HT-29 (cell line): ENCODE measurements at regions not wholly inside any gene's neighbourhood (a gene's known extent, or its start where the extent isn't known, plus 50 kb on each side); places are given as distances from the start of the nearest gene placed in this dataset.

Experiments
- DNase-seq: peaks from one replicate; pipeline ENCODE4 v3.0.0-alpha.2; 2015; ENCODE audit warnings: low spot score

DNA sequence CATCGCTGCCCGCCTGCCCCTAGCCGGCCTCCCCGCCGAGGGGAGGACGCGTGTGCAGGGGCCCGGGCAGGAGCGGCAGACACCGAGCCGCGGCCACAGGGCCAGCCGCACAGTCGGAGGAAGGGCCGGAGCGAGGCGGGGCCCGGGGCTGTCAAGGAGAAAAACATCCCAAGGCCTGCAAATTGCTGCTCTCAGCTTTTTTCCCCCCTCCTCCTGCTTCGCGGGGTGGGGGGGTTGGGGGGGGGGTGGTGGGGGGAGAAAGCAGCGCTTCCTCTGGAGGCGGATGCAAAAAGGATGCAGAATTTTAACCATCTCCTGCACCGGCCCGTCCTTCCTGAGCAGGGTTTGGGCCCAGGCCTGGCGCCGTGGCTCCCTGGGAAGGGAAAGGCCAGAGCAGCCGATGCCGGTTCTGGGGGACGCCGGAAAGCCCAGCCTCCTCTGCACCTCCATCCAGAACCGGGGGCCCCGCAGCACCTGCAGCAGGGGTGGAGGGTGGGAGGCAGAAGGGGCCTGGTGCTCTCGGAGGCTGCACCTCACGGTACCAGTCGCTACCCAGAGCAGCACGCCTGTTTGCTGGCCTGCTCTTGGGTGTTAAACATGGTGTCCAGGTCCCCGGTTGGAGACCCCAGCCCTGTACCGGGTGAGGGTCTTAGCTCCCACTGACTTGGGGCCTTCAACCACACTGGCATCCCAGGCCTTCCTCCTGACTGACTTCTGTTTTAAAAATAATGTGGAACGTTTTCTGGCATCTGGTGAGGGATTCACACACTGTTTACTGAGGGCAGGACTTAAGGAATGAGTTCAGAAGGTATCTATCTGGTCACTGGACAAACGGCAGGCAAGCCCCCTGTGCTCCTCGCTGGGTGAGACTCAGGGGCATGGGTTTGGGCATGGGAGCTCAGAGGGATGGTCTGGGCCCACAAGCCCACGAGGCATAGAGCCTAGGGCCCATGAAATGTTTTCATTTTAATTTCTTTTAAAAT is 77.4 kb upstream of the WNT7B start:
- DNase-seq, result peak; percentile 38

DNA sequence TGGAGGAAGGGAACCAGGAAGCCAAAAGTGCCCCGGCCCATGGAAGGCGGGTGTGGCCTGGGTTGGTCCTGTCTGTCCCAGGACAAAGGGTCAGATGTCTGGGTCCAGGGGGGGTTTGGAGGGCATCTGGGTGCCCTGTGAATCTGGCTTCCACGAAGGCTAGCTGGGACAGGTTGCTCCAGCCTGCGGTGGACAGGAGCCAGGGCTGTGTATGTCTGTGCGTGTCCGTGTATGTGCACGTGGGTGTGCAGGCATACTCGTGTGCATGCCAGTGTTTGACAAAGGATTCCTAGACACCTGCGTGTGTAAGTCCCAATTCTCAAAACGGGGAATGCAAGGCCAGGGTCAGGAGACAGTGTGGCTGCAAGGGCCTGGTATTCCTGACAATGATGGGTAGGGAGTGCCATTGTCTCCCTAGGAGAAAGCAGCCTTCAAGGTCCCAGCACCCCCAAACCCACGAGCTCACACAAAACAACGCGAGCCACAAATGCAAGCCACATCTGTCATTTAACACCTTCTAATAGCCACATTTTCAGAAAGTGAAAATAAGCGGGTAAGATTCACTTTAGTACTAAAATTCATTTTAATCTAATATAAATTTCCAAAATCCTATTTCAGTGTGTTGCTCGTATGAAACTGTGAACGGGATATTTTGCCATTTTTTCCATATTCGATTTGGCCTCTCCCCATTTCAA is 78.4 kb upstream of the WNT7B start:
- peak; percentile 39 for DNase-seq

DNA sequence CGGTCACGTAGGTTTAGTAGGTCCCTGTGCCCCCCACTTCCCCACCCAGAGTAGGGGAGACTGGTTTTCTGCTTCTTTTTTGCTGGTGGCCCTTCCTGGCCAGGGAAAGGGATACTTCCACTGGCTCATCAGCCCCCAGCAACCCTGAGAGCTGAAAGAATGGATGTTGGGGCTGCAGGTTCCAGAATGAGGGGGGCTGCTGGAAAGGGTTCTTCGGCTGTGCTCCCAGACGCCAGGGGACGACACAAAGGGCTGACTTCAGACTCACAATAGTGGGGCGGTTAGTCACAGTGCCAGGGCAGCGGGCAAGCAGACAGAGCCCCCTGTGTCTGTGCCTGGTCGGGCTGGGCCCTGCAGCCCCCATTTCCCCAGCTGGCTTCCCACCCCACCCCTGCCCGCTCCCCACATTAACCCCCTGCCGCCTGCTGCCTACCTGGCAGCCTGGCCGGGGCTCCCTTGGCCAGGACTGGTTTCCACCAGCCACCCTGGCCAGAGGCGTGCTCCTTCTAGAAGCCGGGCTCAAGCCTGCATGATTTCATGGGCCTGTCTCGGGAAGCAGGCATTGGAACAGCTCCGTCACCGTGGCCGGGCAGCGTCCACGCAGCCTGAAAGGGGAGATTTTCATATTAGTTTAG is 79.1 kb upstream of the WNT7B start:
- peak; percentile 51 for DNase-seq

DNA sequence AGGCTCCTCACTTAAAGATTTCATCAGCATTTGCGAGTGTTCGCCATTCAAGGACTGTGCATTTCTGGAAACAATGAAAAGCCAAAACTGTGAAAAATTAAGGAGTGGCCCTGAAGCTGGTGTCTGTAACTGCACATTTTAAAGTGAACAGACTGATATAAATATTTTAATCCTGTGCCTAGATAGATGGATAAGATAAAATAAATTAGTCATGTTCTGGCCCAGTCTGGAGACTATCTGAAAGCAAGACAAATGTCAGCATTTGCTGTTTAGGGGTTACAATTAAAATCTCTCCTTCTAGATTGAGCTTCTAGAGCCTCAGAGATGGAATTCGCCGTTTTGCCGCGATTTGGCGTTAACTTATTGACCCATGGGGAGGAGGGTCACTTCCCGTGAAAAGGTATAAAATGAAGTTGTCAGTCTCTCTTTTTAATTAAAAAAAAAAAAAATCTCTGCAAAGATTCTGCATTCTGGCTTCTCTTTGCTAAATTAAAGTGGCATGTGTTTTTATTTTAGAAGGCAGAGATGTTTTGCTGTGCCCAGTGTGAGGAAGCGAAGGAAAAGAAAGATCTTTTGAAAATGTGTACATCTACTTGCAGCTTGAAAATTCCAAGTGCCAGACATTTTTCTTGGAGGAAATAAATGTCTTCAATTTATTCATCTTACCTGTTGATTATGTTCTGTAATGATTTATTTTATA is 79.7 kb upstream of the WNT7B start:
- DNase-seq, result peak; percentile 56

DNA sequence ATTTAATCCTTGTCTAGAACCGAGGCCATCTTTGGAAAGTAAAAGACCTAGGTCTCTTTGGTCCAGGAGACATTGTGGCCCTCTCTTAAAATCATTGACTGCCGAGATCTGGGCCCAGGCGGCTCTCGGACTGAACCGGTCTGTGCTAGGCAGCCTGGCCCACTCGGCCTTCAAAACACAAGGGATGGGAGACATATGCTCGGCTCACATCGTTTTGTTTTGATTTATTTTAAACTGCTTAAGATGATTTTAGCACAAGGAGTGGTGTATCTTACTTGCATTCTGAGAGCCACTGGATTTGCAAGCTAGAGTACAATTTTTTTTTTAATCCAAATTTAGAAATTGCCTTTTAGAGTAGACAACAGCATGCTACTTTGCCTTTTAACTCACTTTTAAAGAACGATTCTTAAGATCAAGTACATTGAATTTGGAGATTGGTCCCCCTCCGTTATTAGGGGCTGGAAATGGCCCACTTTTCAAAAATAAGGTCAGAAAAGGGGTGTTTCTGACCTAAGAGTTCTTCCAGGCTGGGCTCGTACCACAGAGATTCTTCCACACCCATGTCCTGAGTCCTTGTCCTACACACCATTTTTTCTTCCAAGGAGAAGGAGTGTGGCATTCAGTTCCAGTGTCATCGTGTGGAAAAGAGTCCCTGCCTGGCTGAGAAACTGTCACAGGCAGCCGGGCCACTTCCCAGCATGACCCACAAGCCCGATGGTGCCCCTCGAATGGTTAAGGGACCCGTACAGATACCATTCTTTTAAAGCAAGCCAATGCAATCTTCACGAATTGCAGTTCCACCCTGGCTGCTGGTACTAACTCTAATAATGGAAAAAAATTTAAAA is 80.5 kb upstream of the WNT7B start:
- DNase-seq, result peak; percentile 38

DNA sequence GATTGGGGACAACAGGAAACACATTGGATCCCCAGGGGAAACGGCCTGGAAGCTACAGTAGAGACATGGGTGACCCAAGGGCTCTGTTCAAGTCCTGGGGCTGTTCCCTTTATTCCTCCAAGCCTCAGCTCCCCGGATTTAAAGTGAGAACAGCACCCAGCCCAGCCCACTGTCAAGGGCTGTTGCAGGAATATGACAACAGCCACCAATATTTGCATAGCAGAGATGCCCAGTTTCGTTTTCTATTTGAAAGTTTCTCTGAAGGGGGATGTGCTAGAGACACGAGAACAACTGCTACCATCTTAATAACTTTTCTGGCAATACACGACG is 81.1 kb upstream of the WNT7B start:
- peak; percentile 64 for DNase-seq

DNA sequence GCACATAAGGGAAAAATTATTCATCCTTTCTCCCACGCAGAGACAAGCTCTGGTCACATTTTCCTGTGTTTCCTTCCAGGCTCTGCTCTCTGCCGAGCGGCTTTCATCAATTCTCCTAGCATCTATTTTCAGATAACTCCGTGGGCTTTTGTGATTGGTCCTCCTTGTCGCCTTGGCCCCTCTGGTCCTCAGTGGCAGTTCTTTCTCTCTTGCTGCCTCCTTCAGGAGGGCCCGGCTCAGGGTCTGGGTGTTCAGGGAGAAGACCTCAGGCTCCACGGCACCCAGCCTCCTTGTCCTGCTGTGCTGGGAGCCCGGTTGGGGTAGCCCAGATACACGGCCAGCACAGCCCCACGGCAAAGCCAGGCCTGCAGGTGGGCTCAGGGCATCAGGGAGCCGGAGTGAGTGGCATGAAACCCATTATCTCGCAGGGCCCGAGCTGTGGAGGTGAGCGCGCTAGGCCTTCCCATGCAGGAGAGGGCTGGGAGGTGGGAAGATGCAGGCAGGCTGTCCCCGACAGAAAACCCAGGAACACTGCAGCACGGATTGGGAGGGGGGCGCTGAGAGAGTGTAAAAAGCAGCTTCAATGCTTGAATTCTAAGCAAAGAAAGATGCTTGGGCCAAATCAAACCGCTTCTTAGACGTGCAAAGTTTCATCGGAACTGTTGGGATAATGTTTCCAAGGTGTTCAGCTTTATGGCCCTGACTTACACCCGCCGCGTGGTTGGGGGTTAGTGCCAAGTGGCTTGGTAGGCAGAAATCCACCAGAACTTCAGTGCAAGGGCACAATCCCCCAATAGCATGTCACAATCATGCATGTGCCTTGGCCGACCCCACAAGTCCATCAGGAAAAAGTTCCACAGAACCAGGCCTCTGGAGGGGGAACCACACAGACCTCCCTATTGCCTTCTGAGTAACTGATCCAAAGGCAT is 81.9 kb upstream of the WNT7B start:
- DNase-seq, result peak; percentile 8

DNA sequence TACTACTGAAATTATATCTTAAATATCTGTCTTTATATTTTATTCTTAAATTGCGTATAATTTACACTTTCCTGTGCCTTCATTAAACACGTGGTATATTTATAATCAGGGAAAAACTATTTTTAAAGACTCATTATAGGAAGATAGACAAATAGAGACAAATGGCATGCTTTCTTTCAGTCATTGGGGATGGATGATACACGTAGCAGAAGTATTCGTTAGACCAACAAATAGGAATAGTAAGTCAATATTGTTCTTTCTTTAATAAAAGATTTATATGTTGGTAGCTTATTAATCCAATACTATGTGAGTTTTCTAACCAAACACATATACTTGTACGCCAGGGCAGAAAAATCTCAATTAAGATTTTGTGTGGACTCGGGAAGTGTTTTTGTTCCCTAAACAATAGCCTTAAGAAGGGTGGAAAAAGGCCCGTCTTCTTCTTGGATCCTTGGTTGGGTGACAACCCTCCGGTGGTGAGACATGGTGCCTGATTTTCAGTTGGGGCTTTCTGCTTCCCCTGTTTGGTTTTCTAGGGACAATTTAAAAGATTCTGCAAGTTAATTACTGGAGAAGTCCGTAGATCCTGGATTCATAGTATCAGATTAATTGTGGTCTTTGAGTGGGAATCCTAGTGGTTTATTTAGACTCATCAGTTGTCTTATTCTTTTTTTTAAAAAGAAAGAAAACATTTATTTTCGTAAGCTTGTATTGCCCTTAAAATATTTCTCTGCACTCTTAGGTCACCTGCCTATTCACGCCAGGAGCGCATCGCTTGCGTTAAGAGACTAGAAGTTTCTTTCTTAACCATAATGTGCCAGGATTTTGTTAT is 83.5 kb upstream of the WNT7B start:
- peak; percentile 21 for DNase-seq

DNA sequence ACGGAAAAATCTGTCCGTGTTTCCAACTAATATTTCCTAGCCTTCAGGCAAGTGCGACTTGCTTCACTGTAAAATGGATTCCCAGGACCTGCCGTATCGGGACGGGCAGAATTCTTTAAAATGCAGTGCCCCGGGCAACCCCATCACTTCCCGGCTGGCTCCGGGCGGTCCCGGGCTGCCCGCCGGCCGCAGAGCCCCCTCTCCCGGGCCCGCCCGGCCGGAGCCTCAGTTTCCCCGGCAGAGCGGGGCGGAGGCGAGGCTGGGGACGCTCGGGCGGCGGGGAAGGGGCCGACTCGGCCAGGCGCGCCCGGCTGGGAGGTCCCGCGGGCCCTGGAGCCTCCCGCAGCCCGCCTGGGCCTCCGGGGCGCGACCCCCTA is 84.2 kb upstream of the WNT7B start:
- no peak for DNase-seq

DNA sequence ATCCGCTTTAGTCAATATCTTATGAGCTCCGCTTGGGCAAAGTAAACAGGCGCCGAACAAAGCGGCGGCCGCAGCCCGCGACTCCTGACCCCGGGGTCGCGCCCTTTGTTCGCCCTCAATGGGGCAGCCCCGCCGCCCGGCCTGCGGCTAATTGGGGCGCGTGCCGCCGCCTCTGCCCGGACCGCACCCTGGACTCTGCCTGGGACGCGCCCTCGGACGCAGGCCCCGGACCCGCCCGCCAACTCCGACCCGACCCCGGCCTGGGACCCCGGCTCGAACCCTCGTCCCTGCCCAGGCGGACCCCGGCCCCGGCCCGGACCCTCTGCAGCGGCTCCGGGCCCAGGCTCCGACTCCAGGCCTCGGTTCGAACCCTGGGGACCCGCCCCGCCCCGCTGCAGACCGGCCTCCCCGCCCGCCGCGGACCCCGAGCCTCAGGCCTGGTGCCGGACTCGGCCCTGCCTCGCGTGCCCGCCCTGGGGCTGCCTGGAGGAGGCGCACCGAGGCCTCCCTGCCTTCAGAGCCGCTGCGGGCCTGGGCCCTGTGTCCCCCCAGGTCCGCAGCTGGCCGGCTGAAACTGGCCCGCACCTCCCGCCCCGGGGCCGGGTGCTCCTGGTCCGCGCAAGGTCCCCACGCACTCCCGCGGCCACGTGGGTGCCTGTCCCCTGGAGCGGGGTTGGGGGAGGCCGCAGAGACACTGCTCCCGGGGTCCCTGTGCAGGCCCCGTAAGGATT is 84.7 kb upstream of the WNT7B start:
- DNase-seq, result no peak

DNA sequence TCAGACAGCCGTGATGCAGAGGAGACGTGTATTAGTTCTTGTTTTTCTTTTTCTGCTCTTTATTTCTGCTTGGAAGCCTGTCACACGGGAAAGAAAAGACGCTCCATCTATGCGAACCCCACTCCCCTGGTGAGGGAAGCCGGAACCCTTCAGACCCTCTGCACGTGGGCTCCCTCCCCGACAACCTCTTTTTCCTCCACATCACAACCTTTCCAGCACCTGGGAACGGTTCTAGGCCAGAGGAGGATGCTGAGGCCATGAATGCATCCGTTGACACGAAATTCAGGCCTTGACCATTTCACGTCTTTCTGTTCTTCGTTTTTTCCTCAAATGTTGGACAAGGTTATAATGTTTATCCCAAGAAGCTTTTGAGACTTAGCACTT is 85.3 kb upstream of the WNT7B start:
- DNase-seq, result no peak

DNA sequence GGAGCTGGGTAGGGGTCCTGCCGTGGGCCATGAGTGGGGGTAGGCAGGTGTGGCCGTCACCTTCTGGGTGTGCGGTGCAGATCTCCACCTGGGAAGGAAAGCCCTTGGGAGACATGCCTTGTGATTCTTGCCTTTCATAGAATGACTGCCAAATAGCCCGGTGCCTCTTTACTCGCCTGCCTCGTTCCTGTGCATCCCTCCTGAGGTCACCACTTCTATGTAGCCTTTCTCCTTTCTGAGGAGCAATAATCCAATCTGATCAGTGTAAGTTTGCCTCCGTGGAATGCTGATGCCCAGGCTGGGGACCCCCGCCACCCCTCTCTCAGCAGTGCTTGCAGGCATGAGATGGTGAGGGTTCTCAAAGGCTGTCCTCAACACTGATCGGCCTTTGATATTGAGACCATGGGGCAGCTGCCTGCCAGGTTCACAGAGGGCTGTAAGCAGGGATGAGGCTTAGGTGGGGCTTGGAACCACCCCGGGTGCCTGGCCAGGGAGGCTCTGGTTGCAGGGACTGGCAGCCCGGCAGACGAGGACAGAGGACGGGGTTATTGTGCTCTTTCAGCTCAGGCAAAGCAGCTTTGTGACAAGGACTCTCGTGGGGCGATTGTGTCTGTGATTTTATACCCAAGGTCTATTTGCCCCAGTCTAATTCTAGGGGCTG is 86.1 kb upstream of the WNT7B start:
- DNase-seq, result peak; percentile 47

DNA sequence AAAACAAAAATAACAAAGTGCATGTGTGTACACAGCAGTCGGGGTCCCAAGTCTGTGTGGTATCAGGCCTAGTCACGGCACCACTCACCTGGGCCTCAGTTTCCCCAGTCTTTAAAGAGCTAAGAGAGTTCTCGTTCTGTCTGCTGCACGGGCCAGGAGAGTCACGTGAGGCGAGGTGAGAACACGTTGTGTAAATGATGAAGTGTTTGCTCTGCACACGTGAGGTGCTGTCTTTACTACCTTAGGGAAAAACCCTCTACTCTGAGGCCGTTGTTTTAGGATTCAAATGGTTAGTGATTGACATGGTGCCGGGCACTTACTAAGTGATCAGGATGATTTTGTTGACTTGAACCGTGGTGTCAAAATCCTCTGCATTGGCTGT is 86.5 kb upstream of the PPARA start:
- peak; percentile 59 for DNase-seq

DNA sequence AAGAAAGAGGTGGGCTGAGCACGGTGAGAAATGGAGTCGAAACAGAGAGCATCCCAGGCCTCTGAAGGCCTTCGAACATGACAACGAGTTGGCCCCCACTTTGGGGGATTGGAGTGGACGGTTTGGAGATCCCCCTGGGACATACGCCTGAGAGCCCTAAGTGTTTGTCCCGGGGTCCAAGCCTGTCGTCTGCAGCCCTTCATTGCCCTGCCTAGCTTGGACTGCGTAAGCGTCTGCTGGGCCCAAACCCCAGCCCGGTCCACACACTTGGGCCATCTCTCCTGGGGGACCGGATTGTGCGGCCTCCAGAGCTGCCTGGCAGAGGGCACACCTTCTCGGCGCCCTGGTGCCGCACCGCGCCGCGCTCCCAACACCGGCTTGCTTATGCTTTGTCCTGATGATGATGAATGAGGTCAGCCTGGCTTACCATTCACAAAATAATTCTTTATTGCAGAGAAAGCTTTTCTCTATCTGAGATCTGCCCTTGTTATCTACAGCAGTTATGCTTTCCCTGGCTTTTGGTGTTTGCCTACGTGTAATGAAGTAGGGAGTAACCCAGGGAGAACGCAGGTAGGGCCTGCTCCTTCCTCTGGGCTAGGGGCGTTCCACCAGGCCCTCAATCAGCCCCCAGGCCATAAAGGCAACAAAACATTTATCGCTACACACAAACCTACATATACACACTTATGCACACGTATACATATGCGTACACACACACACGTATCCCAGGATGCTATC is 85.9 kb upstream of the PPARA start:
- peak; percentile 66 for DNase-seq

DNA sequence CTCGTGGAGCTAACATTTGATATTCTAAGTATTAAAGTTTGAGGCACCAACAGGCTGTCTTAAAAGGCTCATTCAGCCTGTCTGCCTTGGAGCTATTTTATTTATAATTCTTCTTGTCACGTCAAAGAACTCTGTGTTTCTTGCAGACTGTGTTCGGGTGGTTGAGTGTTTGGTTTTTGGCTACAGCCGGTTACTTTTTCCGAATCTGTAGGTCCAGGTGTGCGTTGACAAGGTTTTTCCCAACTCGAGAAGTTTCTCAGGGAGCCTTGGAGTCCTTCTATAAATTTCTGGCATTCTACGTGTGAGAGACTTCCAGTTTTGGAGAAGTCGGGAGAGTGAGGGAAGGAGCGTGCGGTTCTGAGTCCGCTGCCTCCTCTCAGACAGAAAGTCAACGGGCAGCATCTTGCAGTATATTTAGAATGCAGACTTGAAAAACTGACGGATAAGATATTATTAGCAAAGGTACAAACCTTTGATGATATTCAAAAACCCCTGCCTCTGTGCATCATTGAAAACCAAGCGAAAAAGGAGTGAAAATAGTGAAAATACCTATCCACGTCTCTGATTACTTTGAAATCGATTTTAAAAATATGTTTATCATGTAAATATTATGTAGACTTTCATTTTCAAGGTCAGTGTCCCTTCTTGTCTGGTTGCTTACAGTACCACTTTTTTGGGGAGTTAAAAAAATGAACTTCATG is 85.2 kb upstream of the PPARA start:
- DNase-seq, result peak; percentile 64

DNA sequence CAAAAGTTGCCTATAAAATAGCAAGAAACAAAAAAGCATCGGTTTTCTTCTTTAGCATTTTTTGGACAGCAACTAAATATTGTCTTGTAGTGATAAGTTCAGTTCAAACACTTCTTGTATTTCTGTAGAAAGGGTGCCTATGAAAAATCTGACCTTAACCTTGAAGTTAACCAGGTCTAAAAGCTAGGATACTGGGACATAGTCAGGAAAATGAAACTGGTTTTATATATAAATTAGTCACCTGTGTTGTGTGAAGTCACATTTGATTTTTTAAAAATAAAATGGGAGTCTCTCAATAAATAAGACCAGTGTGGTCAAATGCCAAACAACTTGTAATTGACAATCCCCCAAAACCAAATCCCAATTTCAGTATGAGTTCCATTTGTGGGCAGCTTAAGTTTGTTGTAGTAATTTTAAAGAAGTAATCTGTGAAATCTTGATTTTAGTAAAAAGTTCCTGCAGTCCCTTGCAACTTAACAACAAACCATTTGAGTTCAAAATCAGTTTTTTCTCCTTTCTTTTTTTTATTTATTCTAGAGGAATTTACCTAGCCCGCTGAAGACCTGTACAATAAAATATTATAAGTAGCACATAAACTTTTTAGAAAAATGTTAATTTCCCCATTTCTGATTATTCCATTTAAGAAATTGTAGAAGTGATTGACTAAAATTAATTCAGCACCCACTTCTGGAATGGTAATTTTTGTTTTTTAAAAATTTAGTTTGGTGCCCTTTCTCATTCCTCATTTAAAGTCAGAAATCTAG is 84.5 kb upstream of the PPARA start:
- DNase-seq, result peak; percentile 62
